GM12874 (cell line): ENCODE measurements at regions not wholly inside any gene's neighbourhood (a gene's known extent, or its start where the extent isn't known, plus 50 kb on each side); places are given as distances from the start of the nearest gene placed in this dataset.

Source experiments
- TF ChIP-seq, protein P1 (sequence below): IDR thresholded peaks from 2 replicates; pipeline ENCODE4 v1.5.1; 2011; ENCODE audit warnings: low read depth, mild to moderate bottlenecking, control low read depth, low read length, moderate library complexity; ENCODE audit not compliant: insufficient read depth

GRCh38 chr6:95780037-95780436, 202.7 kb downstream of the MANEA start:
- TF ChIP-seq, protein P1, sequence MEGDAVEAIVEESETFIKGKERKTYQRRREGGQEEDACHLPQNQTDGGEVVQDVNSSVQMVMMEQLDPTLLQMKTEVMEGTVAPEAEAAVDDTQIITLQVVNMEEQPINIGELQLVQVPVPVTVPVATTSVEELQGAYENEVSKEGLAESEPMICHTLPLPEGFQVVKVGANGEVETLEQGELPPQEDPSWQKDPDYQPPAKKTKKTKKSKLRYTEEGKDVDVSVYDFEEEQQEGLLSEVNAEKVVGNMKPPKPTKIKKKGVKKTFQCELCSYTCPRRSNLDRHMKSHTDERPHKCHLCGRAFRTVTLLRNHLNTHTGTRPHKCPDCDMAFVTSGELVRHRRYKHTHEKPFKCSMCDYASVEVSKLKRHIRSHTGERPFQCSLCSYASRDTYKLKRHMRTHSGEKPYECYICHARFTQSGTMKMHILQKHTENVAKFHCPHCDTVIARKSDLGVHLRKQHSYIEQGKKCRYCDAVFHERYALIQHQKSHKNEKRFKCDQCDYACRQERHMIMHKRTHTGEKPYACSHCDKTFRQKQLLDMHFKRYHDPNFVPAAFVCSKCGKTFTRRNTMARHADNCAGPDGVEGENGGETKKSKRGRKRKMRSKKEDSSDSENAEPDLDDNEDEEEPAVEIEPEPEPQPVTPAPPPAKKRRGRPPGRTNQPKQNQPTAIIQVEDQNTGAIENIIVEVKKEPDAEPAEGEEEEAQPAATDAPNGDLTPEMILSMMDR, result no peak

- TF ChIP-seq, protein P1, result no peak
Measured at GRCh38 chr6:95784019-95784418, 206.7 kb downstream of the MANEA start.

DNA sequence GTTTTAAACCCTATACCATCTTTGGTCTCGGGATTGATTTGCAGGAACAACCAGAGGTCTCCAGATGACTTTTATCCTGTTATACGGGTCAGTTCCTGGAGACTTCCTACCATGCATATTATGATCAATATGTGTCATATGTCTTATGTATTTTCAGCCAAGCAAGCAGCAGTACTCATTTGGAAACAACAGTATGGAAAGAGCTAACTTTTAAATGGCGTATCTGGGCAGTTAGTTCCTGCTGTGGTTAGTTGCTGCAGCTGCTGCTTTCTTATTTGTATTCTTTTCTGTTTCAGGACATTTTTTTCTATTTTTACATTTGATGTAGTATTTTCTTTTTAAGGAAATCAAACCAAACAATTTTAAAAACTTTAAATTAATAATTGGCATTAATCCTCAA, 207.5 kb downstream of the MANEA start:
- TF ChIP-seq, protein P1, result no peak

DNA sequence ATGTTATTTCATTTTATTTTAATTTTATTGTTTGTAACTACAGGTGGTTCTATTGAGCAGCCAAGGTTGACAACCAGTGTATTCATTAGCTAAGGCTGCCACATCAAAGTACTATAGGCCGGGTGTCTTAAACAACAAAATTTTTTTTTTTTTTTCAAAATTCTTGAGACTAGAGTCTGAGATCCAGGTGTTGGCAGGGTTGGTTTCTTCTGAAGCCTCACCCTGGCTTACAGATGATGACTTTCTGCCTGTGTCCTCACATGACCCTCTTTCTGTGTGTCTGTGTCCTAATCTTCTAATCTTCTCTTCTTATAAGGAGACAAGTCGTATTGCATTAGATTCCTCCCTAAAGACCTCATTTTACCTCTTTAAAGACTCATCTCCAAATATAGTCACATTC, 208.4 kb downstream of the MANEA start:
- TF ChIP-seq, protein P1, result no peak

GRCh38 chr6:95786802-95787201, 209.5 kb downstream of the MANEA start:
- TF ChIP-seq, protein P1, result no peak

- TF ChIP-seq, protein P1, result no peak
Measured at GRCh38 chr6:95790787-95791186, 213.5 kb downstream of the MANEA start.

- TF ChIP-seq, protein P1, result no peak
Measured at GRCh38 chr6:95794749-95795148, 217.4 kb downstream of the MANEA start.

DNA sequence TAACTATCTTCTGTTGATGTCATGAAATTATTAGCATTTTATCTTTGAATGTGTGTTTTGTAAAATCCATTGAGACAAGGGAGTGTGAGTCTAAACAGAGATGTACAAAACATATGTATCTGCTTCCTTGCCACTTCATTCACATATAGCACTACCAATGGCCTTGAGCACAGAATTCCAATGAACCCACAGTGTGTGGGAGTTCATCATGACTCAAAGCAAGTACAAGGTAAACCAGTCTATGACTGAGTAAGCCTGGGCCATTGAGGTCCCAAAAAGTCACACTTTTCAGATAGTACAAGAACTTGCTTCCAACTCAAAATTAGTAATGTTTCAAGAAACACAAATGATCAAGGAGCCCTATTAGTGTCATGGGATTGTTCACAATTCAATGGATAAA, 218.6 kb downstream of the MANEA start:
- TF ChIP-seq, protein P1, result no peak
